Gastrocnemius medialis (tissue), 4 donors: ENCODE measurements at regions not wholly inside any gene's neighbourhood (a gene's known extent, or its start where the extent isn't known, plus 50 kb on each side); places are given as distances from the start of the nearest gene placed in this dataset.

Experiments used
- CTCF ChIP-seq, 5 experiments: fragments of 450-650 bp in 3 of 5; fragments of 200-600 bp in 2 of 5; sonication (generic) in 2 of 5; IDR thresholded peaks in 4 of 5; conservative IDR thresholded peaks in 1 of 5; 1 replicate in 4 of 5; 2 replicates in 1 of 5; pipeline ENCODE4 v1.5.1; 2016 to 2019; ENCODE audit warnings: antibody characterized with exemption in 5 of 5, mild to moderate bottlenecking in 3 of 5, moderate library complexity in 3 of 5
- POLR2A ChIP-seq, 2 donors: fragments of 450-650 bp; IDR thresholded peaks; one replicate each; pipeline ENCODE4 v1.6.1; 2017; ENCODE audit warnings: antibody characterized with exemption in 2 of 2, mild to moderate bottlenecking in 2 of 2, moderate library complexity in 2 of 2

GRCh38 chrX:1072637-1073377 lies 139.6 kb downstream of the CRLF2 start:
- TF ChIP-seq CTCF (IDR thresholded peaks at IDR 0.05 in 4 of 5, conservative IDR thresholded peaks at IDR 0.05 in 1 of 5) (no peak), POLR2A (IDR thresholded peaks at IDR 0.05) (no peak)
